Stimulated activated naive CD4-positive, alpha-beta T cell (primary cell): ENCODE measurements at regions not wholly inside any gene's neighbourhood (a gene's known extent, or its start where the extent isn't known, plus 50 kb on each side); places are given as distances from the start of the nearest gene placed in this dataset.

Source experiments
- DNase-seq, 6 experiments: peaks; one replicate each; lab custom pipeline; 2025; lab: John Stamatoyannopoulos, UW

GRCh38 chr3:132187746-132188145, 129.5 kb upstream of the ACP3 start:
- no peak for DNase-seq

GRCh38 chr3:132189601-132190000, 127.6 kb upstream of the ACP3 start:
- no peak for DNase-seq

- DNase-seq: no peak
These were observed 121.1 kb upstream of the ACP3 start for GRCh38 chr3:132196113-132196512.

- no peak for DNase-seq
These were observed 118.7 kb upstream of the ACP3 start for GRCh38 chr3:132198516-132198915.

GRCh38 chr3:132199451-132199850, 117.8 kb upstream of the ACP3 start:
- DNase-seq: no peak

- DNase-seq: no peak
These were observed 114.6 kb upstream of the ACP3 start for GRCh38 chr3:132202586-132202985.

GRCh38 chr3:132203889-132204596, 113.2 kb upstream of the ACP3 start:
- DNase-seq: no peak

GRCh38 chr3:132205609-132206008, 111.6 kb upstream of the ACP3 start:
- no peak for DNase-seq

GRCh38 chr3:132209855-132210254, 107.4 kb upstream of the ACP3 start:
- no peak for DNase-seq

GRCh38 chr3:132210476-132211346, 106.5 kb upstream of the ACP3 start:
- no peak for DNase-seq

GRCh38 chr3:132211896-132212295, 105.3 kb upstream of the ACP3 start:
- no peak for DNase-seq

GRCh38 chr3:132218817-132219755, 98.1 kb upstream of the ACP3 start:
- DNase-seq: no peak

- no peak for DNase-seq
These were observed 96.2 kb upstream of the ACP3 start for GRCh38 chr3:132220986-132221385.

GRCh38 chr3:132222868-132223538, 94.2 kb upstream of the ACP3 start:
- no peak for DNase-seq

- DNase-seq: no peak
These were observed 91.5 kb upstream of the ACP3 start for GRCh38 chr3:132225664-132226063.

GRCh38 chr3:132228923-132229322, 88.3 kb upstream of the ACP3 start:
- DNase-seq: no peak

- DNase-seq: no peak
These were observed 87.6 kb upstream of the ACP3 start for GRCh38 chr3:132229641-132230040.

GRCh38 chr3:132230156-132231000, 86.8 kb upstream of the ACP3 start:
- DNase-seq: no peak

GRCh38 chr3:132231633-132232032, 85.6 kb upstream of the ACP3 start:
- DNase-seq: no peak

GRCh38 chr3:132232231-132232792, 84.9 kb upstream of the ACP3 start:
- no peak for DNase-seq
